Thyroid gland (tissue), 4 donors: ENCODE measurements at regions not wholly inside any gene's neighbourhood (a gene's known extent, or its start where the extent isn't known, plus 50 kb on each side); places are given as distances from the start of the nearest gene placed in this dataset.

ENCODE experiments used
- POLR2A ChIP-seq, 2 donors: fragments of 450-650 bp; IDR thresholded peaks; one replicate each; pipeline ENCODE4 v1.6.1; 2017; ENCODE audit warnings: antibody characterized with exemption in 2 of 2, mild to moderate bottlenecking in 2 of 2, moderate library complexity in 1 of 2
- TF ChIP-seq, protein P1 (sequence below), 6 experiments: fragments of 200-600 bp in 3 of 6; fragments of 450-650 bp in 3 of 6; sonication (generic) in 3 of 6; IDR thresholded peaks; one replicate each; pipeline ENCODE4 v1.5.1; 2016 to 2019; ENCODE audit warnings: antibody characterized with exemption in 6 of 6, mild to moderate bottlenecking in 2 of 6, inconsistent platforms in 1 of 6, moderate library complexity in 1 of 6

DNA sequence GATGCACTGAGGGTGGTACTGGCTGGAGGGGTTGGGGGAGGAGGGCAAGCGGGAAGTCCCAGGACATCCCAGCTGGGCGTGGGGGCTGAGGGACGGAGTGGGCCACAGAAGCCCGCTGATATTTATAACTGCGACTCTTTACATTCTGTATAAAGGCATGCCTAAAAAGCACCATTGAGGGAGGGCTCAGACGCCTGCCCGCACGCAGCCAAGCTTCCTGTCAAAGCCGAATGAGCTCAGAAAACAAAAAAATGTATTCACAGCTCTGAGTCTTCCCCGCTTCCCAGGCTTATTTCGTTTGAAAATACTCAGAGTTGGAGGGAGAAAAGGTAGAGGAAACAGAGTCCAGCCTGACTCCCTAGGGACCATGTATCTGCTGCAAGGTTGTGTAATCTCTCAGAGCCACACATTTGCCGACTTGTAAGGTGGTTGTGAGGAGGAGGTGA, 170.1 kb upstream of the HAAO start:
- TF ChIP-seq POLR2A (IDR thresholded peaks at IDR 0.05) = no peak
- TF ChIP-seq, protein P1, sequence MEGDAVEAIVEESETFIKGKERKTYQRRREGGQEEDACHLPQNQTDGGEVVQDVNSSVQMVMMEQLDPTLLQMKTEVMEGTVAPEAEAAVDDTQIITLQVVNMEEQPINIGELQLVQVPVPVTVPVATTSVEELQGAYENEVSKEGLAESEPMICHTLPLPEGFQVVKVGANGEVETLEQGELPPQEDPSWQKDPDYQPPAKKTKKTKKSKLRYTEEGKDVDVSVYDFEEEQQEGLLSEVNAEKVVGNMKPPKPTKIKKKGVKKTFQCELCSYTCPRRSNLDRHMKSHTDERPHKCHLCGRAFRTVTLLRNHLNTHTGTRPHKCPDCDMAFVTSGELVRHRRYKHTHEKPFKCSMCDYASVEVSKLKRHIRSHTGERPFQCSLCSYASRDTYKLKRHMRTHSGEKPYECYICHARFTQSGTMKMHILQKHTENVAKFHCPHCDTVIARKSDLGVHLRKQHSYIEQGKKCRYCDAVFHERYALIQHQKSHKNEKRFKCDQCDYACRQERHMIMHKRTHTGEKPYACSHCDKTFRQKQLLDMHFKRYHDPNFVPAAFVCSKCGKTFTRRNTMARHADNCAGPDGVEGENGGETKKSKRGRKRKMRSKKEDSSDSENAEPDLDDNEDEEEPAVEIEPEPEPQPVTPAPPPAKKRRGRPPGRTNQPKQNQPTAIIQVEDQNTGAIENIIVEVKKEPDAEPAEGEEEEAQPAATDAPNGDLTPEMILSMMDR (IDR thresholded peaks at IDR 0.05) = no peak
